ENCODE measurements at regions not wholly inside any gene's neighbourhood (a gene's known extent, or its start where the extent isn't known, plus 50 kb on each side); places are given as distances from the start of the nearest gene placed in this dataset.

- DNase-seq (no peak), ATAC-seq (no peak)
- no peak overlapping the region for H3K27ac Mint-ChIP-seq
- ChIA-PET POLR2A (no interaction called here), CTCF (no interaction called here)
- H3K9me3 Mint-ChIP-seq, result no peaks in the 10 kb centered on the region
- H3K4me1 Mint-ChIP-seq (ENCODE audit: low read depth), result no peaks in the 10 kb centered on the region
- no peaks in the 10 kb centered on the region for H3K36me3 Mint-ChIP-seq (ENCODE audit: low read depth)
- intact Hi-C loops (cut with micrococcal nuclease), result no loop called here
- TF ChIP-seq CTCF (IDR thresholded peaks at IDR 0.05), result no peak
- no peak overlapping the region for H3K4me3 Mint-ChIP-seq
- H3K27me3 Mint-ChIP-seq, result peaks cover 10% of the 10 kb centered on the region
Measured at GRCh38 chr17:72512649-72513556, 392.1 kb downstream of the SOX9 start.

- POLR2A ChIA-PET, result no interaction called here
- H3K4me1 Mint-ChIP-seq (ENCODE audit: low read depth), result no peaks in the 10 kb centered on the region
- no peak overlapping the region for H3K4me3 Mint-ChIP-seq
- CTCF ChIA-PET, result interaction anchor here (1.2 kb wide), 1 partner anchor 26 kb away, joined by 3 read pairs; no protein-coding TSS in a partner anchor
- H3K36me3 Mint-ChIP-seq (ENCODE audit: low read depth), result no peaks in the 10 kb centered on the region
- intact Hi-C loops (cut with micrococcal nuclease), result no loop called here
- H3K9me3 Mint-ChIP-seq, result no peaks in the 10 kb centered on the region
- peaks cover 16% of the 10 kb centered on the region for H3K27me3 Mint-ChIP-seq
- TF ChIP-seq CTCF (IDR thresholded peaks at IDR 0.05), result no peak
- H3K27ac Mint-ChIP-seq, result no peak overlapping the region
- DNase-seq, result no peak
- ATAC-seq, result no peak
Measured at GRCh38 chr17:72514321-72514861, 393.6 kb downstream of the SOX9 start.

GRCh38 chr17:72514891-72515290 is 394.1 kb downstream of the SOX9 start:
- POLR2A ChIA-PET, result no interaction called here
- no peak overlapping the region for H3K4me3 Mint-ChIP-seq
- no peaks in the 10 kb centered on the region for H3K9me3 Mint-ChIP-seq
- intact Hi-C loops (cut with micrococcal nuclease), result no loop called here
- no peak for TF ChIP-seq CTCF (IDR thresholded peaks at IDR 0.05)
- ATAC-seq, result no peak
- CTCF ChIA-PET, result interaction anchor here (1.2 kb wide), 1 partner anchor 25 kb away, joined by 3 read pairs; no protein-coding TSS in a partner anchor
- no peak overlapping the region for H3K27ac Mint-ChIP-seq
- no peaks in the 10 kb centered on the region for H3K4me1 Mint-ChIP-seq (ENCODE audit: low read depth)
- H3K27me3 Mint-ChIP-seq, result peaks cover 20% of the 10 kb centered on the region
- DNase-seq, result no peak
- no peaks in the 10 kb centered on the region for H3K36me3 Mint-ChIP-seq (ENCODE audit: low read depth)

GRCh38 chr17:72515291-72516065 is 394.7 kb downstream of the SOX9 start:
- Mint-ChIP-seq H3K4me3 (no peak overlapping the region), H3K9me3 (no peaks in the 10 kb centered on the region), H3K36me3 (ENCODE audit: low read depth) (no peaks in the 10 kb centered on the region), H3K27ac (no peak overlapping the region), H3K4me1 (ENCODE audit: low read depth) (no peaks in the 10 kb centered on the region), H3K27me3 (peaks cover 20% of the 10 kb centered on the region)
- no peak for ATAC-seq
- CTCF ChIA-PET, result interaction anchor here (1.2 kb wide), 1 partner anchor 25 kb away, joined by 3 read pairs; no protein-coding TSS in a partner anchor
- no peak for DNase-seq
- intact Hi-C loops (cut with micrococcal nuclease), result no loop called here
- POLR2A ChIA-PET, result no interaction called here
- TF ChIP-seq CTCF (IDR thresholded peaks at IDR 0.05), result no peak

Measured in activated CD8-positive, alpha-beta T cell treated with anti-CD3 and anti-CD28 coated beads for 36 hours (primary cell).